PC-9 (cell line): ENCODE measurements at regions not wholly inside any gene's neighbourhood (a gene's known extent, or its start where the extent isn't known, plus 50 kb on each side); places are given as distances from the start of the nearest gene placed in this dataset.

Source experiments
- BruUV-seq: library from RNA; stranded (reverse); fragments of 400-500 nt; replicated peaks from 2 replicates; lab custom pipeline; 2021; lab: Mats Ljungman, UMichigan
- CTCF ChIA-PET: fragments of 300-600 bp; sonication (Branson Sonifier 250); formaldehyde crosslinking; loops from one replicate; lab custom pipeline; 2022; ENCODE audit warnings: antibody characterized with exemption; lab: Charles Lee
- POLR2A ChIA-PET: fragments of 300-600 bp; sonication (Branson Sonifier 250); formaldehyde crosslinking; loops from one replicate; lab custom pipeline; 2022; ENCODE audit warnings: antibody characterized with exemption; ENCODE audit not compliant: unreplicated experiment; lab: Charles Lee
- DNase-seq, 2 experiments: peaks; one replicate each; pipeline versions ENCODE4 v3.0.0 to v3.0.0-alpha.2; 2015 to 2022; ENCODE audit warnings: mixed read lengths in 1 of 2
- H2AFZ ChIP-seq: fragments of 200-600 bp; sonication (generic); 2 replicates; pipeline ENCODE4 v1.8.1; 2017; ENCODE audit warnings: antibody characterized with exemption
- H3F3A ChIP-seq: fragments of 200-600 bp; sonication (generic); 2 replicates; pipeline ENCODE4 v1.8.1; 2017; ENCODE audit warnings: antibody characterized with exemption, mild to moderate bottlenecking, low read depth; ENCODE audit not compliant: insufficient read depth
- H3K27ac ChIP-seq: fragments of 200-600 bp; sonication (generic); 2 replicates; pipeline ENCODE4 v1.6.1; 2016; ENCODE audit warnings: mixed run types
- H3K27me3 ChIP-seq: fragments of 200-600 bp; sonication (generic); 2 replicates; pipeline ENCODE4 v1.6.1; 2016; ENCODE audit warnings: low read depth, mixed run types; ENCODE audit not compliant: insufficient read depth
- H3K36me3 ChIP-seq: fragments of 200-600 bp; sonication (generic); 2 replicates; pipeline ENCODE4 v1.6.1; 2016; ENCODE audit warnings: low read depth, mixed run types
- H3K4me1 ChIP-seq: fragments of 200-600 bp; sonication (generic); replicated peaks from 2 replicates; pipeline ENCODE4 v1.6.1; 2016; ENCODE audit warnings: mixed run types; ENCODE audit not compliant: insufficient read depth
- H3K4me2 ChIP-seq: fragments of 200-600 bp; sonication (generic); 2 replicates; pipeline ENCODE4 v1.6.1; 2017; ENCODE audit warnings: mixed run types
- H3K4me3 ChIP-seq: fragments of 200-600 bp; sonication (generic); 2 replicates; pipeline ENCODE4 v1.6.1; 2016; ENCODE audit warnings: mixed run types
- H3K79me2 ChIP-seq: fragments of 200-600 bp; sonication (generic); 2 replicates; pipeline ENCODE4 v1.6.1; 2017; ENCODE audit warnings: low read depth, mixed run types
- H3K9me2 ChIP-seq: fragments of 200-600 bp; sonication (generic); 2 replicates; pipeline ENCODE4 v1.8.1; 2017; ENCODE audit warnings: mild to moderate bottlenecking; ENCODE audit not compliant: insufficient read depth
- H3K9me3 ChIP-seq: fragments of 200-600 bp; sonication (generic); 2 replicates; pipeline ENCODE4 v1.8.1; 2016; ENCODE audit warnings: low read depth; ENCODE audit not compliant: insufficient read depth
- H4K20me1 ChIP-seq: fragments of 200-600 bp; sonication (generic); 2 replicates; pipeline ENCODE4 v1.8.1; 2017; ENCODE audit not compliant: insufficient read depth
- EZH2 ChIP-seq: fragments of 200-600 bp; sonication (generic); IDR thresholded peaks from 2 replicates; pipeline ENCODE4 v1.8.0; 2017; ENCODE audit warnings: antibody characterized with exemption, low read depth
- intact Hi-C: fragments of 100-400 bp; cut with micrococcal nuclease; formaldehyde crosslinking; loops from one replicate; pipeline ENCODE4 v1.10.0; 2022; ENCODE audit not compliant: unreplicated experiment
- TF ChIP-seq, protein P1 (sequence below): fragments of 200-600 bp; sonication (generic); conservative IDR thresholded peaks from 2 replicates; pipeline ENCODE4 v1.6.1; 2017; ENCODE audit warnings: mixed run types, antibody characterized with exemption, mild to moderate bottlenecking, moderate library complexity

DNA sequence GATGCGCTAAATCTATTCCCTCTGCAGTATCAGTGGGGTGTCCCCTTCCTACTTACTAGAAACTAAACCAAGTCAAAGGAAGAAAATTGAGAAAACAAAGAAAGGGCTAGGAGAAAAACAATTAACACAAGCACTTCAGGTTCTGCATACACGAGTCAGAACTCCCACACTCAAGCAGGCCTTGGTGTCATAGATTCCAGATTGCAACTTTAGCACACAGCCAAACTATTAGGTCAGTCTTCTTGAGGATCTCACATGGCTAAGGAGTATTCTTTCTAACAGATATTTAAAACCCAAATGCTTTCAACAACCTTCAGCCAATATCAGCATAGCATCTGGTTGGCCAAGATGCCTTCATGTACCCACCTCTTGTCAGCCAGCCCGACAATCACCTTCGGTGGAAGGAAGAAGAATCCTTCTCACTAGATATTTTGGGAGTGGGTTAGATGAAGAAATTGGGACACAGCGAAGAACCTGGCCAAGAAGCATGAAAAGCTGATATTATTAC, 340.0 kb downstream of the VPS13C start:
- Histone ChIP-seq H3K4me3 (no peak overlapping the region), H3F3A (no peaks in the 10 kb centered on the region), H3K4me1 (no peaks in the 10 kb centered on the region), H3K9me2 (no peaks in the 10 kb centered on the region), H3K4me2 (no peak overlapping the region), H3K27ac (no peak overlapping the region), H3K27me3 (peaks cover 52% of the 10 kb centered on the region), H4K20me1 (no peaks in the 10 kb centered on the region), H3K79me2 (no peaks in the 10 kb centered on the region), H2AFZ (no peak overlapping the region), H3K36me3 (no peaks in the 10 kb centered on the region), H3K9me3 (no peaks in the 10 kb centered on the region)
- BruUV-seq: no TSS peak
- intact Hi-C loops: no loop called here
- ChIA-PET POLR2A (no interaction called here), CTCF (no interaction called here)
- no peak for DNase-seq
- no peak for TF ChIP-seq EZH2
- TF ChIP-seq, protein P1, sequence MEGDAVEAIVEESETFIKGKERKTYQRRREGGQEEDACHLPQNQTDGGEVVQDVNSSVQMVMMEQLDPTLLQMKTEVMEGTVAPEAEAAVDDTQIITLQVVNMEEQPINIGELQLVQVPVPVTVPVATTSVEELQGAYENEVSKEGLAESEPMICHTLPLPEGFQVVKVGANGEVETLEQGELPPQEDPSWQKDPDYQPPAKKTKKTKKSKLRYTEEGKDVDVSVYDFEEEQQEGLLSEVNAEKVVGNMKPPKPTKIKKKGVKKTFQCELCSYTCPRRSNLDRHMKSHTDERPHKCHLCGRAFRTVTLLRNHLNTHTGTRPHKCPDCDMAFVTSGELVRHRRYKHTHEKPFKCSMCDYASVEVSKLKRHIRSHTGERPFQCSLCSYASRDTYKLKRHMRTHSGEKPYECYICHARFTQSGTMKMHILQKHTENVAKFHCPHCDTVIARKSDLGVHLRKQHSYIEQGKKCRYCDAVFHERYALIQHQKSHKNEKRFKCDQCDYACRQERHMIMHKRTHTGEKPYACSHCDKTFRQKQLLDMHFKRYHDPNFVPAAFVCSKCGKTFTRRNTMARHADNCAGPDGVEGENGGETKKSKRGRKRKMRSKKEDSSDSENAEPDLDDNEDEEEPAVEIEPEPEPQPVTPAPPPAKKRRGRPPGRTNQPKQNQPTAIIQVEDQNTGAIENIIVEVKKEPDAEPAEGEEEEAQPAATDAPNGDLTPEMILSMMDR: no peak

DNA sequence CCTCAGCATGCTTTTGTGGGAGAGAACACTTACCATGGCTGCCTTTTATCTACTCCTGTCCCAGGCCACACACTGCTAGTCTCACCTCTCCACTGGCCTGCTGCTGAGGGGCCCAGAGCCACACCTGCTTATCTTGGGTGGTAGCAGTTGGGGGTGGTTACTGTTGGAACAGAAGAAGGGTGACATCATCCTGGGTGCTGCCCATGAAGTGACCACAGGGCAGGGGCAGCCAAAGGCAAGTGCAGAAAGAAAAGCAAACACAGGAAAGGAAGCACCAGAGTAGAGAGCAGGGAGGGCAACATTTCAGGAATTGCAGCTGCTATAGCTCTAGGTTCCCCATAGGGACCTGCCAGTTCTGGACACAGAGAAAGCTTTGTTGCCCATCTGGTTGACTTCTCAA, 345.2 kb downstream of the VPS13C start:
- intact Hi-C loops: no loop called here

DNA sequence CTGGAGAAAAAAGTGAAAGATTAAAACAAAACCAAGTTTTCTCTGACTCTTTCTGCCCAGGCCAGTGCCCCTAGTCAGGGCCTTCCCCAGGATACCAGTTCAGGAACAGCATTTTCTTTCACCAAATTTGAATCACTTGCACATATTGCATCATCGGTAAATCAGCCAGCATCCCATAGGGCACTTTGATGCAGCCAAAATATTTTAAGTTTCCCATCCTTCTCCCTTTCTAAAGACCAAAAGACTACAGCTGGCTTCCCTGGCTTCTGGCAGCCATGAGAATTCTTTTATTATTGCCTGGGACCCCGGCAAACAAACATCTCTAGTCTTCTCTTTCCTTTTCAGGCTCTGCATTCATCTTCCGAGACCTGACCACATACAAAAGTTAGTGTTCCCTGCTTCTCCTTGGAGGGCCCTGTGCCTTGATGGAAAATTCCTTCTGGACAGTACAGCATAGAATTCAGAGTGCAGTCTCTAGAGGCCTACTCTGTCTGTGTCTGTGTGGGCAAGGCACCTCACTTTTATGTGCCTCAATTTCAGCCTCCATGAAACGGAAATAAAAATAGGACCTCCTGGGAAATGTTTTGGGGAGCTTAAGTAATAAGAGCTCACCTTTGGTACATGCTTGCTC, 348.0 kb downstream of the VPS13C start:
- POLR2A ChIA-PET: no interaction called here
- H3K4me3 ChIP-seq: no peak overlapping the region
- TF ChIP-seq EZH2: no peak
- TF ChIP-seq, protein P1: no peak

More for the DNA sequence above, 345.2 kb downstream of the VPS13C start:
- Histone ChIP-seq H3K27me3 (peaks cover 9% of the 10 kb centered on the region), H3K4me1 (no peaks in the 10 kb centered on the region), H3K4me3 (no peak overlapping the region), H3K36me3 (no peaks in the 10 kb centered on the region), H3K4me2 (no peak overlapping the region), H3K9me2 (no peaks in the 10 kb centered on the region), H3K79me2 (no peaks in the 10 kb centered on the region), H4K20me1 (no peaks in the 10 kb centered on the region), H3K27ac (no peak overlapping the region), H3K9me3 (no peaks in the 10 kb centered on the region), H2AFZ (no peak overlapping the region), H3F3A (no peaks in the 10 kb centered on the region)
- no peak for TF ChIP-seq EZH2
- TF ChIP-seq, protein P1: no peak
- DNase-seq: peak in 1 of 2 experiments; percentile 52
- CTCF ChIA-PET: no interaction called here
- no TSS peak for BruUV-seq
- POLR2A ChIA-PET: no interaction called here

More for the DNA sequence above, 348.0 kb downstream of the VPS13C start:
- H3K27ac ChIP-seq: no peak overlapping the region
- no peak overlapping the region for H3K4me2 ChIP-seq
- H3K9me3 ChIP-seq: no peaks in the 10 kb centered on the region
- no peaks in the 10 kb centered on the region for H3K36me3 ChIP-seq
- H3K9me2 ChIP-seq: no peaks in the 10 kb centered on the region
- CTCF ChIA-PET: no interaction called here
- H3K27me3 ChIP-seq: no peaks in the 10 kb centered on the region
- no peaks in the 10 kb centered on the region for H3K4me1 ChIP-seq
- no TSS peak for BruUV-seq
- no peaks in the 10 kb centered on the region for H4K20me1 ChIP-seq
- intact Hi-C loops: no loop called here
- H2AFZ ChIP-seq: no peak overlapping the region
- no peaks in the 10 kb centered on the region for H3K79me2 ChIP-seq
- DNase-seq: no peak
- no peaks in the 10 kb centered on the region for H3F3A ChIP-seq
